DND-41 (cell line): ENCODE measurements at regions not wholly inside any gene's neighbourhood (a gene's known extent, or its start where the extent isn't known, plus 50 kb on each side); places are given as distances from the start of the nearest gene placed in this dataset.

Experiments used
- ATAC-seq: fragments of 200-7000 bp; cut with Tn5 transposase; 3 replicates; pipeline ENCODE4 v1.9.1; 2021; ENCODE audit warnings: low read depth; ENCODE audit not compliant: insufficient read depth
- DNase-seq: peaks from one replicate; pipeline ENCODE4 v3.0.0-alpha.2; 2020
- H2AFZ ChIP-seq: 2 replicates; pipeline ENCODE4 v1.6.0; 2012; ENCODE audit warnings: low read depth, low read length
- H3K27ac ChIP-seq: 2 replicates; pipeline ENCODE4 v1.5.1; 2012; ENCODE audit warnings: low read length, inconsistent platforms
- H3K27me3 ChIP-seq: fragments of 200-600 bp; sonication (generic); 2 replicates; pipeline ENCODE4 v1.6.0; 2012; ENCODE audit warnings: low read length, mild to moderate bottlenecking, inconsistent platforms; ENCODE audit not compliant: insufficient read depth, poor library complexity
- H3K36me3 ChIP-seq: 2 replicates; pipeline ENCODE4 v1.5.1; 2012; ENCODE audit warnings: low read length, inconsistent platforms; ENCODE audit not compliant: insufficient read depth
- H3K4me1 ChIP-seq: 2 replicates; pipeline ENCODE4 v1.5.1; 2012; ENCODE audit warnings: mild to moderate bottlenecking, low read length; ENCODE audit not compliant: insufficient read depth
- H3K4me2 ChIP-seq: 2 replicates; pipeline ENCODE4 v1.6.0; 2012; ENCODE audit warnings: mild to moderate bottlenecking, moderate library complexity, low read length, inconsistent platforms; ENCODE audit not compliant: insufficient read depth
- H3K4me3 ChIP-seq, 2 experiments: fragments of 200-600 bp in 1 of 2; shearing (Covaris generic) in 1 of 2; 2 replicates each; pipeline ENCODE4 v1.5.1; 2012 to 2016; ENCODE audit warnings: inconsistent platforms in 2 of 2, low read length in 2 of 2, mild to moderate bottlenecking in 2 of 2, low read depth in 1 of 2, moderate library complexity in 1 of 2
- H3K79me2 ChIP-seq: 2 replicates; pipeline ENCODE4 v1.6.0; 2012; ENCODE audit warnings: low read length, inconsistent platforms; ENCODE audit not compliant: insufficient read depth
- H3K9ac ChIP-seq: 2 replicates; pipeline ENCODE4 v1.6.0; 2012; ENCODE audit warnings: low read depth, mild to moderate bottlenecking, inconsistent platforms, low read length, moderate library complexity
- H3K9me3 ChIP-seq: 2 replicates; pipeline ENCODE4 v1.5.1; 2012; ENCODE audit warnings: low read length, moderate library complexity, mild to moderate bottlenecking, inconsistent platforms; ENCODE audit not compliant: insufficient read depth, severe bottlenecking
- H4K20me1 ChIP-seq: 2 replicates; pipeline ENCODE4 v1.6.0; 2012; ENCODE audit warnings: low read length; ENCODE audit not compliant: insufficient read depth
- CTCF ChIP-seq: IDR thresholded peaks from 2 replicates; pipeline ENCODE4 v1.5.1; 2012; ENCODE audit warnings: borderline replicate concordance, low read length, moderate library complexity, mild to moderate bottlenecking; ENCODE audit not compliant: poor library complexity, severe bottlenecking; ENCODE audit errors: extremely low read depth
- EZH2 ChIP-seq: IDR thresholded peaks from 3 replicates; pipeline ENCODE4 v1.6.1; 2012; ENCODE audit warnings: borderline replicate concordance, low read depth, mild to moderate bottlenecking, moderate library complexity, low read length, inconsistent platforms; ENCODE audit not compliant: severe bottlenecking

GRCh38 chr18:33849731-33850130 lies 271.7 kb downstream of the ASXL3 start:
- ATAC-seq (no peak), DNase-seq (no peak)
- Histone ChIP-seq H3K9ac (no peak overlapping the region), H3K36me3 (no peaks in the 10 kb centered on the region), H2AFZ (no peak overlapping the region), H3K9me3 (no peaks in the 10 kb centered on the region), H3K4me2 (no peak overlapping the region), H3K27ac (no peak overlapping the region), H3K4me1 (no peaks in the 10 kb centered on the region), H3K27me3 (no peaks in the 10 kb centered on the region), H3K79me2 (no peaks in the 10 kb centered on the region), H4K20me1 (no peaks in the 10 kb centered on the region), H3K4me3 (no peak overlapping the region)
- TF ChIP-seq EZH2 (no peak), CTCF (no peak)

- Histone ChIP-seq H3K4me2 (no peak overlapping the region), H3K4me1 (no peaks in the 10 kb centered on the region)
Measured at GRCh38 chr18:33844232-33844631, 266.2 kb downstream of the ASXL3 start.

GRCh38 chr18:33841221-33841967 lies 263.4 kb downstream of the ASXL3 start:
- no peaks in the 10 kb centered on the region for H3K36me3 ChIP-seq
- H4K20me1 ChIP-seq, result no peaks in the 10 kb centered on the region
- no peaks in the 10 kb centered on the region for H3K27me3 ChIP-seq
- no peak overlapping the region for H3K27ac ChIP-seq
- H3K79me2 ChIP-seq, result no peaks in the 10 kb centered on the region
- no peak overlapping the region for H3K4me3 ChIP-seq
- no peak overlapping the region for H3K9ac ChIP-seq
- no peak overlapping the region for H3K4me2 ChIP-seq
- TF ChIP-seq EZH2, result no peak
- no peak for TF ChIP-seq CTCF
- H3K9me3 ChIP-seq, result no peaks in the 10 kb centered on the region
- ATAC-seq (no peak), DNase-seq (no peak)
- no peak overlapping the region for H2AFZ ChIP-seq
- no peaks in the 10 kb centered on the region for H3K4me1 ChIP-seq

More at GRCh38 chr18:33844232-33844631, 266.2 kb downstream of the ASXL3 start:
- DNase-seq (no peak), ATAC-seq (no peak)
- no peak overlapping the region for H3K27ac ChIP-seq
- TF ChIP-seq CTCF (no peak), EZH2 (no peak)
- no peaks in the 10 kb centered on the region for H4K20me1 ChIP-seq
- no peaks in the 10 kb centered on the region for H3K36me3 ChIP-seq
- H3K27me3 ChIP-seq, result no peaks in the 10 kb centered on the region
- no peaks in the 10 kb centered on the region for H3K79me2 ChIP-seq
- no peak overlapping the region for H2AFZ ChIP-seq
- no peak overlapping the region for H3K4me3 ChIP-seq
- H3K9ac ChIP-seq, result no peak overlapping the region
- no peaks in the 10 kb centered on the region for H3K9me3 ChIP-seq

GRCh38 chr18:33840212-33840593 lies 262.2 kb downstream of the ASXL3 start:
- TF ChIP-seq EZH2 (no peak), CTCF (no peak)
- Histone ChIP-seq H3K27me3 (no peaks in the 10 kb centered on the region), H3K36me3 (no peaks in the 10 kb centered on the region), H2AFZ (no peak overlapping the region), H3K9me3 (no peaks in the 10 kb centered on the region), H3K4me1 (no peaks in the 10 kb centered on the region), H4K20me1 (no peaks in the 10 kb centered on the region), H3K4me2 (no peak overlapping the region), H3K79me2 (no peaks in the 10 kb centered on the region), H3K4me3 (no peak overlapping the region), H3K9ac (no peak overlapping the region), H3K27ac (no peak overlapping the region)
- ATAC-seq (no peak), DNase-seq (no peak)
